Transverse colon (tissue), 3 donors: ENCODE measurements at regions not wholly inside any gene's neighbourhood (a gene's known extent, or its start where the extent isn't known, plus 50 kb on each side); places are given as distances from the start of the nearest gene placed in this dataset.

Source experiments
- CTCF ChIP-seq, 5 experiments: fragments of 200-600 bp in 3 of 5; fragments of 450-650 bp in 2 of 5; sonication (generic) in 3 of 5; IDR thresholded peaks; 1 replicate in 2 of 5; 2 replicates in 3 of 5; pipeline ENCODE4 v1.5.1; 2016 to 2017; ENCODE audit warnings: antibody characterized with exemption in 5 of 5, inconsistent platforms in 3 of 5, mild to moderate bottlenecking in 2 of 5, moderate library complexity in 1 of 5
- POLR2A ChIP-seq: fragments of 450-650 bp; IDR thresholded peaks from one replicate; pipeline ENCODE4 v1.6.1; 2016; ENCODE audit warnings: antibody characterized with exemption, mild to moderate bottlenecking, moderate library complexity

GRCh38 chr9:25904701-25905100 lies 226.5 kb upstream of the TUSC1 start:
- TF ChIP-seq CTCF (IDR thresholded peaks at IDR 0.05) (no peak), POLR2A (no peak)
